Adrenal gland (tissue), 9 donors: ENCODE measurements at regions not wholly inside any gene's neighbourhood (a gene's known extent, or its start where the extent isn't known, plus 50 kb on each side); places are given as distances from the start of the nearest gene placed in this dataset.

Source experiments
- DNase-seq, 7 donors: peaks; one replicate each; pipeline ENCODE4 v3.0.0-alpha.2; 2019 to 2020
- H3K27ac ChIP-seq, 5 donors: fragments of 200-600 bp; sonication (generic) in 4 of 5; 1 replicate in 3 of 5; 2 replicates in 2 of 5; pipeline versions ENCODE4 v1.5.1 to v1.8.0; 2016 to 2020; ENCODE audit warnings: mild to moderate bottlenecking in 1 of 5
- H3K27me3 ChIP-seq: fragments of 200-600 bp; 2 replicates; pipeline ENCODE4 v1.8.0; 2021
- H3K36me3 ChIP-seq, 2 donors: fragments of 200-600 bp; replicated peaks in 1 of 2; 1 replicate in 1 of 2; 2 replicates in 1 of 2; pipeline versions ENCODE4 v1.5.1 to v1.8.0; 2018 to 2022
- H3K4me1 ChIP-seq, 2 donors: fragments of 200-600 bp; replicated peaks in 1 of 2; 1 replicate in 1 of 2; 2 replicates in 1 of 2; pipeline versions ENCODE4 v1.5.1 to v1.8.0; 2018 to 2021
- H3K4me3 ChIP-seq, 4 donors: fragments of 200-600 bp; sonication (generic) in 3 of 4; one replicate each; pipeline ENCODE4 v1.5.1; 2016 to 2018
- H3K9me3 ChIP-seq, 3 donors: fragments of 200-600 bp; sonication (generic) in 1 of 3; replicated peaks in 1 of 3; 1 replicate in 2 of 3; 2 replicates in 1 of 3; pipeline versions ENCODE4 v1.5.1 to v1.8.0; 2016 to 2021
- CTCF ChIP-seq, 6 experiments: fragments of 450-650 bp in 4 of 6; fragments of 200-600 bp in 2 of 6; sonication (generic) in 1 of 6; IDR thresholded peaks; 1 replicate in 5 of 6; 2 replicates in 1 of 6; pipeline versions ENCODE4 v1.5.1 to v1.8.0; 2016 to 2021; ENCODE audit warnings: antibody characterized with exemption in 6 of 6, mild to moderate bottlenecking in 2 of 6, moderate library complexity in 1 of 6
- POLR2A ChIP-seq, 2 donors: fragments of 450-650 bp; IDR thresholded peaks; one replicate each; pipeline ENCODE4 v1.6.1; 2017; ENCODE audit warnings: antibody characterized with exemption in 2 of 2, mild to moderate bottlenecking in 2 of 2, moderate library complexity in 1 of 2
- WGBS, 4 donors: extraction: QIAGEN DNeasy Blood & Tissue Kit in 2 of 4; methylation state at CpG; one replicate each; pipeline versions ENCODE4 v1.1.5 to v1.1.7; 2013 to 2017; 5-methylcytosine and 5-hydroxymethylcytosine counted together
- intact Hi-C, 2 donors: fragments of 100-400 bp; cut with DNase I; formaldehyde crosslinking; loops; one replicate each; pipeline versions ENCODE4 v1.14.1 to v1.15.0; 2022 to 2023
- donor health status: healthy with polysubstance abuse.
- donor health status: Bipolar disorder and iron deficiency.
- donor health status: DM: yes; HTN: yes; CAD: no.
- donor health status: DM: no; HTN: no; CAD: no.
- donor health status: DM: no; HTN: no; CAD: no.

GRCh38 chr5:97534166-97534565 lies 351.1 kb upstream of the RIOK2 start:
- Histone ChIP-seq H3K4me1 (no peaks in the 10 kb centered on the region), H3K36me3 (no peaks in the 10 kb centered on the region), H3K4me3 (no peak overlapping the region), H3K27ac (no peak overlapping the region), H3K27me3 (no peaks in the 10 kb centered on the region), H3K9me3 (no peaks in the 10 kb centered on the region)
- peak in 5 of 7 donors; percentile 15 to 39 (median 19) for DNase-seq
- intact Hi-C loops: loop anchor here in 1 of 2 donors (5.0 kb wide), 1 partner anchor 307 kb away; no protein-coding TSS in a partner anchor
- TF ChIP-seq CTCF (IDR thresholded peaks at IDR 0.05) (peak; percentile 38 to 55 (median 49)), POLR2A (IDR thresholded peaks at IDR 0.05) (no peak)

- H3K4me1 ChIP-seq: no peaks in the 10 kb centered on the region
- no peak overlapping the region for H3K4me3 ChIP-seq
- no peaks in the 10 kb centered on the region for H3K9me3 ChIP-seq
- no peak for DNase-seq
- H3K36me3 ChIP-seq: no peaks in the 10 kb centered on the region
- WGBS, 4 donors: 62 to 87% (median 75%) methylated on average over 1 of the region's 1 CpG
- H3K27me3 ChIP-seq: no peaks in the 10 kb centered on the region
- intact Hi-C loops: no loop called here
- TF ChIP-seq CTCF (IDR thresholded peaks at IDR 0.05) (no peak), POLR2A (IDR thresholded peaks at IDR 0.05) (no peak)
- H3K27ac ChIP-seq: no peak overlapping the region
Measured at GRCh38 chr5:97536683-97537082, 353.6 kb upstream of the RIOK2 start.

GRCh38 chr5:97538912-97539311 lies 355.9 kb upstream of the RIOK2 start:
- Histone ChIP-seq H3K36me3 (no peaks in the 10 kb centered on the region), H3K4me3 (no peak overlapping the region), H3K27ac (no peak overlapping the region), H3K4me1 (no peaks in the 10 kb centered on the region), H3K27me3 (no peaks in the 10 kb centered on the region), H3K9me3 (no peaks in the 10 kb centered on the region)
- intact Hi-C loops: no loop called here
- no peak for DNase-seq
- TF ChIP-seq CTCF (IDR thresholded peaks at IDR 0.05) (no peak), POLR2A (IDR thresholded peaks at IDR 0.05) (no peak)
- WGBS, 4 donors: 76 to 90% (median 80%) methylated on average over 2 of the region's 2 CpGs

- H3K4me1 ChIP-seq: no peaks in the 10 kb centered on the region
- H3K36me3 ChIP-seq: no peaks in the 10 kb centered on the region
- DNase-seq: no peak
- no peaks in the 10 kb centered on the region for H3K27me3 ChIP-seq
- intact Hi-C loops: no loop called here
- TF ChIP-seq CTCF (IDR thresholded peaks at IDR 0.05) (no peak), POLR2A (IDR thresholded peaks at IDR 0.05) (no peak)
- no peak overlapping the region for H3K4me3 ChIP-seq
- no peaks in the 10 kb centered on the region for H3K9me3 ChIP-seq
- WGBS, 4 donors: 91 to 98% (median 92%) methylated on average over 12 to 20 of the region's 20 CpGs; no CpG with 5 or more reads in 1 of the 4 donors
- no peak overlapping the region for H3K27ac ChIP-seq
Measured at GRCh38 chr5:97541864-97542263, 358.8 kb upstream of the RIOK2 start.
